ENCODE measurements at regions not wholly inside any gene's neighbourhood (a gene's known extent, or its start where the extent isn't known, plus 50 kb on each side); places are given as distances from the start of the nearest gene placed in this dataset.
A peak's percentile ranks its signal among the peaks of the same experiment; 100 is the strongest.

DNA sequence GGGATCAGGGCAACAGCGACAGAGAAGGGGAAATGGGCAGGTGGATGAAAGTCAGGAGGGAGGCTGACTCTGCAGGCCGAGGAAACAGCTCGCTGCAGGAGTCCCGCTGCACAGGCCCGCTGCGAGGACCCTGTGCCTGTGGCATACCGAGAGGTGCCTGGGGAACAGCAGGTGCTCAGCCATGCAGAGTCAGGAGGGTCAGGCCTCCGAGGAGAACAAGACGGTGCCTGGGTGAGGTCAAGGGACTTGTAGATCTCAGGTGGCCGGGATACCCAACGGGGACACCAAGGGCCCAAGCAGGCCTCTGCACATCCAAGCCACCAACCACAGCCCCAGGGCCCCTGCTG, 67.5 kb downstream of the NCOR2 start:
- ATAC-seq (replicated peaks in 6 of 8), result peak in 2 of 8 experiments; percentile 7 to 18
- Histone ChIP-seq H3K4me3 (no peak overlapping the region), H3K4me1 (replicated peaks in 1 of 2) (peaks cover 44 to 47% of the 10 kb centered on the region in 2 donors), H3K27ac (peak overlapping the region in 1 of 2 donors; percentile 74)
- in situ Hi-C loops (cut with MboI; ENCODE audit: low pct_unique_long_range_greater_than_20kb in 2 of 9, low sequenced_read_pairs in 9 of 9, unreplicated experiment in 9 of 9), result no loop called here
- 74 to 100% methylated on average over 2 to 4 of the region's 11 CpGs; no CpG with 5 or more reads in 8 of the 10 experiments for WGBS, 10 experiments

DNA sequence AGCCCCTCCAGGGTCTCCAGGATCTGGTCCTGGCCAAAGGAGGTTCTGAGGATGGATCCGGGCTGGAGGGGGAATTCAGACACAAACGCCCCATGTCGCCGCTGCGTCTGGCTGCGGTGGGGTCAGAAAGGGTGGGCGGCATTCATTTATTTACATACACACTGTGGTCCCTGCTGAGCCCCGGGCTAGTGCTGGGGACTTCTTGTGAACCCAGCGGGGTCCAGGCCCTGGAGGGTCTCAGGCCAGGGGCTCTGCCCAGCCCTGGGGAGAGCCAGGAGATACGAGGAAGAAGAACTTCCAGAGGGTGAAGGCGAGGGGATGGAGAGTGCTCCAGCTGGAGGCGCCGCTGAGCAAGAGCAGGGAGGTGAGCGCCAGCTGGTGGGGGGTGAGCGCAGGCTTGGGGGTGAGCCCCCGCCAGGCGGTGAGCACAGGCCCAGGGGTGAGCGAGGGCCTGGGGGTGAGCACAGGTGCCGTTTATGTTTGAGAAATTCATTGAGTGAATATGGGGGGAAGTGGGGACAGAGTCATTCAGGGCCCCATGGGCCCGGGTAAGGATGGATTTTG, 68.1 kb downstream of the NCOR2 start:
- Histone ChIP-seq H3K4me1 (replicated peaks in 1 of 2) (peaks cover 38 to 41% of the 10 kb centered on the region in 2 donors), H3K27ac (no peak overlapping the region), H3K4me3 (no peak overlapping the region)
- in situ Hi-C loops (cut with MboI; ENCODE audit: low pct_unique_long_range_greater_than_20kb in 2 of 9, low sequenced_read_pairs in 9 of 9, unreplicated experiment in 9 of 9), result no loop called here
- ATAC-seq (replicated peaks in 6 of 8), result no peak
- 60 to 93% (median 83%) methylated on average over 1 to 10 of the region's 20 CpGs; no CpG with 5 or more reads in 5 of the 10 experiments for WGBS, 10 experiments

DNA sequence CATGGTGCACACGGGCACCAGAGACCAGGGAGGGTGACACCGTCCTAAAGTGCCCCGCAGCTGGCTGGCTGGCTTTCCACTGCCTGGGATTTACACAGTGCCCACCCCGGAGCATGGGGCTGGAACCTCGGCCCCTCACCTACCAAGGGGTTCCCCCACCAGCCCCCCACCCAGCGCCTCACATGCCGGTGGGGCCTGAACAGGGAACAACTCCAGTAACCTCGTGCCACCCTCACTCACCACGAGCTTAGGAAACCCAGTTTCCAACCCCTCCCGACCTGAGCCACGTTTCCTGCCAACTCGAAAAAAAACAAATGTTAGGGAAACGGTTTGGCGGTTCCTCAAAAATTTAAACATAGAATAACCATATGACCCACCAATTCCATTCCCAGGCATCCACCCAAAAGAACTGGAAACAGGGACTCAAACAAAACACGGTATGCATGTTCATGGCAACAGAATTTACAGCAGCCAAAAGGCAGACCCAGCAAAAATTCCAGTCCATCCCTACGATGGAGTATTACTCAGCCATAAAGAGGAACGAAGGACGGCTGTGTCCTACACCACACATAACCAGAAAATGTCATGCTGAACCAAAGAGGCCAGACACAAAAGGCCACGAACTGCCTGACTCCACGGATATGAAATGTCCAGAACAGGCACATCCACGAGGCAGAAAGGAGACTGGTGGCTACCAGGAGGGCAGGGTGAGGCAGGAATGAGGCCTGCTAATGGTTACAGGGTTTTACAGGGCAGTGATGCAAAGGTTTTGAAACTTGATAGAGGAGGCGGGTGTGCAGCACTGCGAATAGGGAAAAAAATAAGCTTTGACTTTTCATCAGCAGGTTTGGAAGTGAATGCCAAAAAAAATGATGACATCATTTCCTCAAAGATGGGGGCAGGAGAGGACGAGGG, 68.9 kb downstream of the NCOR2 start:
- peaks cover 30 to 35% of the 10 kb centered on the region in 2 donors for H3K4me1 ChIP-seq (replicated peaks in 1 of 2)
- in situ Hi-C loops (cut with MboI; ENCODE audit: low pct_unique_long_range_greater_than_20kb in 2 of 9, low sequenced_read_pairs in 9 of 9, unreplicated experiment in 9 of 9), result no loop called here
- ATAC-seq (replicated peaks in 6 of 8), result peak in 1 of 8 experiments; percentile 3
- 50 to 100% (median 85%) methylated on average over 2 to 13 of the region's 24 CpGs; no CpG with 5 or more reads in 2 of the 10 experiments for WGBS, 10 experiments
- H3K27ac ChIP-seq, result no peak overlapping the region
- H3K4me3 ChIP-seq, result no peak overlapping the region

DNA sequence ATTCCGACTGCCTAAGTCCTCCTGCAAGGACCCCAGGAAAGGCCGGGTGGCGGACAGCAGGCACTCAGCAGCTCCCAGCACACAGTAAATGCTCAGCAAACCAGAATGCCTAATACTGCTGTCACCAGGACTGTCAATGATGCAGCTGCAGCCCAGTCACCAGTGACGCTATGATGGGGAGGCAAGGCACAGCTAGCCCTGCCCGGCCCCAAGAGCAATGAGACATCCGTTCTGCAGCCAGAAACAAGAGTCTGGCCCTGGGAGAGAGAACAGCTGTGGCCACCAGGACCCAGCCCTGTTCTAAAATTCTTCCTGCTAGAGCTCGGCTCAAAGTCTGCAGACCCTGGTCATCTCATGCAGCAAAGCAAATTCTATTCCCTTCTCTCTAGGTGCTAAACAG, 69.8 kb downstream of the NCOR2 start:
- H3K4me3 ChIP-seq, result no peak overlapping the region
- H3K27ac ChIP-seq, result no peak overlapping the region
- in situ Hi-C loops (cut with MboI; ENCODE audit: low pct_unique_long_range_greater_than_20kb in 2 of 9, low sequenced_read_pairs in 9 of 9, unreplicated experiment in 9 of 9), result no loop called here
- peaks cover 27 to 35% of the 10 kb centered on the region in 2 donors for H3K4me1 ChIP-seq (replicated peaks in 1 of 2)
- WGBS, 10 experiments, result 5 to 95% (median 87%) methylated on average over 3 to 6 of the region's 7 CpGs; no CpG with 5 or more reads in 3 of the 10 experiments
- peak in 3 of 8 experiments; percentile 22 to 91 (median 90) for ATAC-seq (replicated peaks in 6 of 8)

DNA sequence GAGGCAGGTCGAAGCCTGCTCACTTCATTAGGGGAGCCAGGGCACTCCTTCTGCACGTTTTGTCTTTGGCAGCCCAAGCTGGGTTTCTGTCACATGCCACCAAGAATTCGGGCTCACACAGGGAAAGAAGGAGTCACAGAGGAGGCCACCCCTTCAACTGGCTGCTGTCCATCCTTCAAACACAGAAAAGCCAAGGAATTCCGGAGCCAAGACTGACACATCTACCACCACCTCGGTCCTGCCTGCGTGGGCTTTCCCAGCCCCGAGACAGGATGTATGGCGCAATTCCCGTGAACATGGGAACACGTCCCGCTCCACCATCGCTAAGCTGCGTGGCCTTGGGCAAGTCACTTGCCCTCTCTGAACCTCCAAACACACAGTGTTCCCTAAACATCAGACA, 70.4 kb downstream of the NCOR2 start:
- ATAC-seq (replicated peaks in 6 of 8), result peak in 1 of 8 experiments; percentile 3
- peak overlapping the region in 1 of 2 donors; percentile 32 for H3K27ac ChIP-seq
- H3K4me3 ChIP-seq, result no peak overlapping the region
- H3K4me1 ChIP-seq (replicated peaks in 1 of 2), result peaks cover 27 to 35% of the 10 kb centered on the region in 2 donors
- in situ Hi-C loops (cut with MboI; ENCODE audit: low pct_unique_long_range_greater_than_20kb in 2 of 9, low sequenced_read_pairs in 9 of 9, unreplicated experiment in 9 of 9), result no loop called here
- 80 to 94% (median 87%) methylated on average over 1 to 7 of the region's 13 CpGs; no CpG with 5 or more reads in 6 of the 10 experiments for WGBS, 10 experiments

DNA sequence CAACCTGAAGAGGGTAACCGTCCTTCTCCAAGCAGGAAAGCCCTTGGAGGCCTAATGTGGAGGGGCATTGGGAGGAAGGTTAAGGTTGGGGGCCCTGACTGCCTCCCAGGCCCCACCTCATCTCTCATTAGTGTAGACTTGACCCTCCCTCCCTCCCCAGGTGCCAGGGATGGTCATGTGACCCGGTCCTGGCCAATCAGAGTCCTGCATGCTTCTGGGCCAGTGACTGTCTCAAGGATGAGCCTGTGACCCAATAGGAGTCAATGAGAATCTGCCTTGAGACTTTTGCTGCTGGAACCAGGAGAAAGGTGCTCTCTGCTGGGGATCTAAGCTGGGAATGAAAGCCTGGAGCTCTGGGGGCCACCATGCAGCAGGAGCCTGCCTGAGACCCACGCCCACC, 70.8 kb downstream of the NCOR2 start:
- Histone ChIP-seq H3K4me1 (replicated peaks in 1 of 2) (peaks cover 25 to 33% of the 10 kb centered on the region in 2 donors), H3K4me3 (no peak overlapping the region), H3K27ac (peak overlapping the region in 1 of 2 donors; percentile 32)
- in situ Hi-C loops (cut with MboI; ENCODE audit: low pct_unique_long_range_greater_than_20kb in 2 of 9, low sequenced_read_pairs in 9 of 9, unreplicated experiment in 9 of 9), result no loop called here
- ATAC-seq (replicated peaks in 6 of 8), result no peak
- WGBS, 10 experiments, result 83 to 100% (median 100%) methylated on average over 1 to 2 of the region's 3 CpGs; no CpG with 5 or more reads in 7 of the 10 experiments

DNA sequence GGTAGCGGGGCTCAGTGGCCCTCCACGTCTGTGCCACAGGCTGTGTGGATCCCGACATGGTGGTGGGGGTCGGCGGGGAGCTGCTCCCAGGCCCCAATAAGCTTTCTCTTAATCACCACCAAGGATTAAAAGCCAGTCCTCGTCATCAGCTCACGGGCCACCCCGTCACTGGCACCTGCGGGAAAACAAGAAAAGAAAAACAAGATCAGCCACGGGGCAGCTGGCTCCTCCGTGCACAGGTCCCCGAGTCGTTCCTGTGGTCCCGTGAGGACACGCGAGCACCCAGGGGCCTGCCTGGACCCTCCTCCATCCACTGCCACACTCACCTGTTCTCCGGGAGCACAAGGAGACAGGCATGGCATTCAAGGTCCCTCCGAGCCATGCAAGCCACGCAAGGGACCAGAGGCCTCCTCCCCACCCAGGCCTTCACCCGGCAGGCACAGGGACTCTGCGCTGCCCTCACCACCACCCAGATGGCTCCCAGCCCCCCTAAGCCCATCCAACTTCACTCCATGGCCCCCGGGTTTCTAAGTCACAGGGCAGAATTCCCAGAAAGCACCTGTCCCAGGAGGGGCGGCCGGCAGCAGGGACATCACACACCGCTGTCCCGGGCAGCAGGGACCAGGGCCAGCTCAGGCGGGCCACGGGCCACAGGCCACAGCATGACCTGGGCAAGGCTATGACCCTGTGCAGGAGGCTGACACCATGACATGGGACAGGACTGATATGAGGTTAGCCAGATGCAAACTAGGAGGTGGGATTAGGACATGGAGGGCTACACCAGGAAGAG, 72.0 kb downstream of the NCOR2 start:
- H3K27ac ChIP-seq, result peak overlapping the region in 1 of 2 donors; percentile 32
- in situ Hi-C loops (cut with MboI; ENCODE audit: low pct_unique_long_range_greater_than_20kb in 2 of 9, low sequenced_read_pairs in 9 of 9, unreplicated experiment in 9 of 9), result no loop called here
- 91 to 100% (median 93%) methylated on average over 1 to 11 of the region's 28 CpGs; no CpG with 5 or more reads in 5 of the 10 experiments for WGBS, 10 experiments
- no peak for ATAC-seq (replicated peaks in 6 of 8)
- no peak overlapping the region for H3K4me3 ChIP-seq
- H3K4me1 ChIP-seq (replicated peaks in 1 of 2), result peaks cover 13 to 28% of the 10 kb centered on the region in 2 donors

DNA sequence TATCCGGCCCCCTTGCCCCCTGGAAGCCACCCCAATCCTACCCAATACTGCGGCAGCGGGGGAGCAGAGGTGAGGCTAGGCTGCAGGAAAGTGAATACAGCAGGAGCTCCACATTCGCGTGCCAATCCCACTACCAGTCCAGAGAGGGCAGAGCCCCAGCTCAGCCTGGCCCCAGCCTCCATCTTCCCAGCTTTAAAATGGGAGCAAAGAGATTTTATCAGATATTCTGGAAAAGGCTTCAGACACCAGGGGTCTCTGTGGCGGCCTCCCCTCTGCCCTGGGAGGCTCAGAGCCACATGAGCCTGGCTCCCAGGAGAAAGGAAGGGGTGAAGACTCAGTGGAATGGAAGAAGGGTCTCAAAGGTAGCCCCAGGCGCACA, 72.7 kb downstream of the NCOR2 start:
- WGBS, 10 experiments, result 87 to 100% (median 100%) methylated on average over 1 to 3 of the region's 7 CpGs; no CpG with 5 or more reads in 5 of the 10 experiments
- Histone ChIP-seq H3K27ac (no peak overlapping the region), H3K4me3 (no peak overlapping the region), H3K4me1 (replicated peaks in 1 of 2) (peaks cover 8 to 22% of the 10 kb centered on the region in 2 donors)
- no peak for ATAC-seq (replicated peaks in 6 of 8)
- in situ Hi-C loops (cut with MboI; ENCODE audit: low pct_unique_long_range_greater_than_20kb in 2 of 9, low sequenced_read_pairs in 9 of 9, unreplicated experiment in 9 of 9), result no loop called here

DNA sequence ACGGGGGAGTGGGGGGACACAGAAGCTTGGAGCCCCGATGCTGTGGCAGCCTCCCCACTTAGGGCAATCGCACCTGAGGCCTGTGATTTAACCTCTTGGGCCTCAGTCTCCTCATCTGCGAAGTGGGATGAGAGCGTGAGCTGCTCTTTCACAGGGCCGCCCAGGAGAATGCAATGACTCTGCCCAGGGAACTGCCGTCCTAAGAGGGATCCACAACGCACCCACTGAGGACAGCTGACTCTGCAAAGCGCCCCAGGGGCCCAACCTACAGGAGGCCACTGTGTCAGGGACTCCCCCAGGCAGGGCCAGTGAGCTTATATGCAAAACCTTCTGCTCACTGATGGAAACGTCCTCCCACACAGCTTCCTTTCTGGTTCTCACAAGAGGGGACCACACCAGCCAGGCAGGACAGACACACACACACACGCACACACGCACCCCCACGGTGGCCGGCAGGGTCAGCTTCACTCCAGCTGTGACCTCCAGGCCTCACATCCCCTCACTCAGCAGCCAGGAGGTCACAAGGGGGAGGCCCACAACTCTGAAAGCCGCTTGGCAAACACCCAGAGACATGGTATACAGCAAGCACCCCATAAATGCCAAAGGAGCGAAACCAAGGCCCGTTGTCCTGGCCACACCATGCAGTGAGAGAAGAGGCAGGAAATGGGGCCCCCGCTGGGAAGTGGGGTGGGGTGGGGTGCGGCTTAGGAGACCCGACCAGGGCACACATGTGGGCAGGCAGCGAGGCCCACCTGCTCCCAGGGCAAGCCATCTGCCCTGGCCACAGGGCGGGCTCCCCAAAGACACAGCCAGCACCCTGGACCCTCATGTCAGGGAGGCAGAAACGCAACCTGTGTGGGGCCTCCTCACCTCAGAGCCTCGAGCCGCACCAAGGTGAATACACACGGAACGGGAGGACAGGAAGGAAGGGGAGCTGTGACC, 73.3 kb downstream of the NCOR2 start:
- ATAC-seq (replicated peaks in 6 of 8), result no peak
- in situ Hi-C loops (cut with MboI; ENCODE audit: low pct_unique_long_range_greater_than_20kb in 2 of 9, low sequenced_read_pairs in 9 of 9, unreplicated experiment in 9 of 9), result no loop called here
- H3K27ac ChIP-seq, result no peak overlapping the region
- peaks cover 6 to 16% of the 10 kb centered on the region in 2 donors for H3K4me1 ChIP-seq (replicated peaks in 1 of 2)
- no peak overlapping the region for H3K4me3 ChIP-seq
- 71 to 100% (median 82%) methylated on average over 1 to 6 of the region's 27 CpGs; no CpG with 5 or more reads in 4 of the 10 experiments for WGBS, 10 experiments

DNA sequence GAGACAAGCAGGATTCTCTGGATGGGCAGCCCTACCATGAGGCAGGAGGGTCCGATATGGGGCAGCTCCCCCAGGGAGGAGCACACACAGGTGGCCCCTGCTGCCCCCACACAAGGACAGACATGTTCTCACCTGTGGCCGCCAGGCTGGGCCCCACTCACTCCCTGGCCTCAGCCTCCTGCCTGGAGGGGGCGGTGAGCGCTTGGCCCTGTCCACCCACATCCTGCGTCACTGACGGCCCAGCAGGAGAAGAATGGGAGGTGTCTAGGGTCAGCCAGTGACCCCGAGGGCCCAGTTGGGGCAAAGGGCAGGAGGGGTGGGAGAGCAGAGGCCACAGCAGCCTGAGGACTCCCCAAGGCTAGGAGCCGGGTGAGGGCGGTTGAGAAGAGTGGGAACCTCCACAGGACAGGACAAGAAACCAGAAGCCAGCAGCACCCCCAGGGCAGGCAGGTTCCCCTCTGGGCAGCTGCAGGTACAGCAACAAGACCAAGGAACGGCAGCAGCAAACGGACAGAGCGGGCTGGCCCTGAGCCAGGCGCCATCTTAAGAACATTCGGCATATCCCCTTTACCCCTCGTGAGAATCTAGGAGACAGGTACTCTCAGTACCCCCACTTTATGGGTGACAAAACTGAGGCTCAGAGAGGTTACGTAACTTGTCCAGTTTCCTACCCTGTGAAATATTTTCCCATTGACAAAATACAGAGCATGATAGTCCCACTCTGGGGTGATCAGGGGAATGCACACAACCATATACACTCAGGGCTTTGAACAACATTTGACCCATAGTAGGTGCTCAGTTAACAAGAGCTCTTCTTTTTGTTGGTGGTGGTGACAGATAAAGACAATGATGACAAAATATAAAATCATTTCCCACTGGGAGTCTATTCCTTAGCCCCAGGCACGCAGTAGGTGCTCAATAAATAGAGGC, 74.3 kb downstream of the NCOR2 start:
- ATAC-seq (replicated peaks in 6 of 8), result no peak
- H3K27ac ChIP-seq, result no peak overlapping the region
- in situ Hi-C loops (cut with MboI; ENCODE audit: low pct_unique_long_range_greater_than_20kb in 2 of 9, low sequenced_read_pairs in 9 of 9, unreplicated experiment in 9 of 9), result no loop called here
- no peak overlapping the region for H3K4me3 ChIP-seq
- H3K4me1 ChIP-seq (replicated peaks in 1 of 2), result peaks cover 3 to 22% of the 10 kb centered on the region in 2 donors
- 45 to 100% (median 69%) methylated on average over 2 to 5 of the region's 17 CpGs; no CpG with 5 or more reads in 3 of the 10 experiments for WGBS, 10 experiments

DNA sequence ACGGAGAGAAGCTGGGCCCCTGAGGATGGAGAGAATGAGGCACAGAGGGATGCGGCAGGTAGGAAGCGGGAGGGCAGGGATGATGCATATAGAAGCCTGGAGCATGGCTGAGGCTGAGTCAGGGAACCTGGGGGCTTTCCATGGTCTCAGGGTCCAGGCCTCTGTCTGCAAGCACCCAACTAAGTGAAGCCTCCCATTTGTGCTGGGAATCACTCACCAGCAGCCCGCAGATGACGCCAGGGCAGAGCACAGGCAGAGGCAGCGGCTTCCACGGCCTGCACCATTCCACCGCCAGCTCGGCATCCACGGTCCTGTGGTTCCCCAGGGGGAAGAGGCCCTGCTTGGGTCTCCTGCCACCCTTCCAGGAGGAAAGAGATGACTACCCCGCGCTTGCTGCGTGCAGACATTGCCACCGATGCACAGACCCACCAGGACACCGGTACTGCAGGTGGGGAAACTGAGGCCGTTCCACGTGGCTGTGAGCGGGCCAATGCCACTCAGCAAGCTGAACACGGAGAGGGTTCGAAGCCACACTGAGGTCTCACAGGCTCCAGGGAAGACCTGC, 75.5 kb downstream of the NCOR2 start:
- no peak for ATAC-seq (replicated peaks in 6 of 8)
- in situ Hi-C loops (cut with MboI; ENCODE audit: low pct_unique_long_range_greater_than_20kb in 2 of 9, low sequenced_read_pairs in 9 of 9, unreplicated experiment in 9 of 9), result no loop called here
- WGBS, 10 experiments, result 80 to 100% (median 93%) methylated on average over 1 to 6 of the region's 20 CpGs; no CpG with 5 or more reads in 4 of the 10 experiments
- Histone ChIP-seq H3K4me3 (no peak overlapping the region), H3K4me1 (replicated peaks in 1 of 2) (peaks cover 11 to 29% of the 10 kb centered on the region in 2 donors), H3K27ac (no peak overlapping the region)
